ENCODE measurements at regions not wholly inside any gene's neighbourhood (a gene's known extent, or its start where the extent isn't known, plus 50 kb on each side); places are given as distances from the start of the nearest gene placed in this dataset.

GRCh38 chrX:20433388-20433775 lies 166.7 kb upstream of the RPS6KA3 start:
- Histone ChIP-seq H3K9me3 (no peaks in the 10 kb centered on the region), H3K27me3 (no peaks in the 10 kb centered on the region), H3K36me3 (no peaks in the 10 kb centered on the region), H3K4me3 (no peak overlapping the region), H3K27ac (no peak overlapping the region), H3K4me1 (no peaks in the 10 kb centered on the region)
- TF ChIP-seq CTCF (IDR thresholded peaks at IDR 0.05) = no peak
- ATAC-seq = no peak
- no peak for DNase-seq
- intact Hi-C loops (cut with DNase I) = no loop called here

- Histone ChIP-seq H3K27me3 (no peaks in the 10 kb centered on the region), H3K36me3 (no peaks in the 10 kb centered on the region), H3K4me3 (no peak overlapping the region), H3K9me3 (no peaks in the 10 kb centered on the region), H3K27ac (no peak overlapping the region), H3K4me1 (no peaks in the 10 kb centered on the region)
- intact Hi-C loops (cut with DNase I) = no loop called here
- ATAC-seq (no peak), DNase-seq (no peak)
- no peak for TF ChIP-seq CTCF (IDR thresholded peaks at IDR 0.05)
Observed at GRCh38 chrX:20432746-20433387, 166.2 kb upstream of the RPS6KA3 start.

- DNase-seq = no peak
- Histone ChIP-seq H3K27me3 (no peaks in the 10 kb centered on the region), H3K27ac (no peak overlapping the region), H3K9me3 (no peaks in the 10 kb centered on the region), H3K4me1 (no peaks in the 10 kb centered on the region), H3K36me3 (no peaks in the 10 kb centered on the region), H3K4me3 (no peak overlapping the region)
- intact Hi-C loops (cut with DNase I) = no loop called here
- no peak for TF ChIP-seq CTCF (IDR thresholded peaks at IDR 0.05)
- no peak for ATAC-seq
Observed at GRCh38 chrX:20432048-20432447, 165.3 kb upstream of the RPS6KA3 start.

GRCh38 chrX:20431486-20431885 lies 164.8 kb upstream of the RPS6KA3 start:
- no peak for TF ChIP-seq CTCF (IDR thresholded peaks at IDR 0.05)
- no peaks in the 10 kb centered on the region for H3K27me3 ChIP-seq
- ATAC-seq (no peak), DNase-seq (no peak)
- no peak overlapping the region for H3K27ac ChIP-seq
- H3K4me1 ChIP-seq = no peaks in the 10 kb centered on the region
- intact Hi-C loops (cut with DNase I) = no loop called here
- no peaks in the 10 kb centered on the region for H3K36me3 ChIP-seq
- no peaks in the 10 kb centered on the region for H3K9me3 ChIP-seq
- H3K4me3 ChIP-seq = no peak overlapping the region

- no peaks in the 10 kb centered on the region for H3K9me3 ChIP-seq
- ATAC-seq (no peak), DNase-seq (no peak)
- no peaks in the 10 kb centered on the region for H3K27me3 ChIP-seq
- TF ChIP-seq CTCF (IDR thresholded peaks at IDR 0.05) = no peak
- intact Hi-C loops (cut with DNase I) = no loop called here
- H3K36me3 ChIP-seq = no peaks in the 10 kb centered on the region
- H3K4me3 ChIP-seq = no peak overlapping the region
- H3K4me1 ChIP-seq = no peaks in the 10 kb centered on the region
- H3K27ac ChIP-seq = no peak overlapping the region
Observed at GRCh38 chrX:20427173-20427770, 160.6 kb upstream of the RPS6KA3 start.

Measured in upper lobe of right lung (tissue), 1 donor.